ENCODE measurements at regions not wholly inside any gene's neighbourhood (a gene's known extent, or its start where the extent isn't known, plus 50 kb on each side); places are given as distances from the start of the nearest gene placed in this dataset.

GRCh38 chr22:34283844-34284243 lies 363.6 kb upstream of the LARGE1 start:
- no peaks in the 10 kb centered on the region for H3K36me3 Mint-ChIP-seq (ENCODE audit: low read depth)
- Histone ChIP-seq H3K27ac (ENCODE audit: low read depth, low read length) (no peak overlapping the region), H3K4me1 (ENCODE audit: control insufficient read depth, insufficient read depth, low read length) (peaks cover 9% of the 10 kb centered on the region), H3K36me3 (ENCODE audit: control insufficient read depth, insufficient read depth, low read length) (no peaks in the 10 kb centered on the region), H3K27me3 (ENCODE audit: control insufficient read depth, insufficient read depth, low read length, poor library complexity, severe bottlenecking) (peaks cover 89% of the 10 kb centered on the region), H3K4me3 (ENCODE audit: low read length) (peak overlapping the region; percentile 6), H3K9ac (ENCODE audit: extremely low read depth, low read length, poor library complexity, severe bottlenecking) (no peak overlapping the region), H3K9me3 (ENCODE audit: control insufficient read depth, low read length) (peaks cover 1% of the 10 kb centered on the region)
- H3K27me3 Mint-ChIP-seq (ENCODE audit: insufficient read depth) = peaks cover 90% of the 10 kb centered on the region
- 54% methylated on average over 3 of the region's 3 CpGs; no CpG with 5 or more reads in 1 of the 2 experiments for WGBS, 2 experiments (ENCODE audit: insufficient coverage in 1 of 2, insufficient read length in 1 of 2)
- no peak overlapping the region for H3K4me3 Mint-ChIP-seq
- DNase-seq = peak; percentile 51
- peaks cover 19% of the 10 kb centered on the region for H3K4me1 Mint-ChIP-seq
- no peaks in the 10 kb centered on the region for H3K9me3 Mint-ChIP-seq
- TF ChIP-seq CTCF (conservative IDR thresholded peaks at IDR 0.05) = no peak
- no peak overlapping the region for H3K27ac Mint-ChIP-seq

GRCh38 chr22:34293324-34293723 lies 373.0 kb upstream of the LARGE1 start:
- H3K4me3 Mint-ChIP-seq = no peak overlapping the region
- H3K9me3 Mint-ChIP-seq = peaks cover 3% of the 10 kb centered on the region
- no peak overlapping the region for H3K4me3 ChIP-seq (ENCODE audit: low read length)
- no peak overlapping the region for H3K27ac Mint-ChIP-seq
- H3K27me3 ChIP-seq (ENCODE audit: control insufficient read depth, insufficient read depth, low read length, poor library complexity, severe bottlenecking) = peaks cover 91% of the 10 kb centered on the region
- H3K36me3 ChIP-seq (ENCODE audit: control insufficient read depth, insufficient read depth, low read length) = no peaks in the 10 kb centered on the region
- DNase-seq = no peak
- H3K27me3 Mint-ChIP-seq (ENCODE audit: insufficient read depth) = peaks cover 60% of the 10 kb centered on the region
- WGBS, 2 experiments (ENCODE audit: insufficient coverage in 1 of 2, insufficient read length in 1 of 2) = 79 to 84% methylated on average over 3 to 4 of the region's 4 CpGs
- no peak for TF ChIP-seq CTCF (conservative IDR thresholded peaks at IDR 0.05)
- no peak overlapping the region for H3K9ac ChIP-seq (ENCODE audit: extremely low read depth, low read length, poor library complexity, severe bottlenecking)
- no peaks in the 10 kb centered on the region for H3K4me1 Mint-ChIP-seq
- peaks cover 10% of the 10 kb centered on the region for H3K9me3 ChIP-seq (ENCODE audit: control insufficient read depth, low read length)
- no peak overlapping the region for H3K27ac ChIP-seq (ENCODE audit: low read depth, low read length)
- H3K36me3 Mint-ChIP-seq (ENCODE audit: low read depth) = no peaks in the 10 kb centered on the region
- H3K4me1 ChIP-seq (ENCODE audit: control insufficient read depth, insufficient read depth, low read length) = no peaks in the 10 kb centered on the region

- Histone ChIP-seq H3K9me3 (ENCODE audit: control insufficient read depth, low read length) (peaks cover 2% of the 10 kb centered on the region), H3K36me3 (ENCODE audit: control insufficient read depth, insufficient read depth, low read length) (no peaks in the 10 kb centered on the region), H3K4me1 (ENCODE audit: control insufficient read depth, insufficient read depth, low read length) (no peaks in the 10 kb centered on the region), H3K27ac (ENCODE audit: low read depth, low read length) (no peak overlapping the region), H3K9ac (ENCODE audit: extremely low read depth, low read length, poor library complexity, severe bottlenecking) (no peak overlapping the region), H3K27me3 (ENCODE audit: control insufficient read depth, insufficient read depth, low read length, poor library complexity, severe bottlenecking) (peaks cover 90% of the 10 kb centered on the region), H3K4me3 (ENCODE audit: low read length) (no peak overlapping the region)
- Mint-ChIP-seq H3K27me3 (ENCODE audit: insufficient read depth) (peaks cover 57% of the 10 kb centered on the region), H3K4me3 (no peak overlapping the region), H3K27ac (no peak overlapping the region), H3K4me1 (no peaks in the 10 kb centered on the region), H3K36me3 (ENCODE audit: low read depth) (no peaks in the 10 kb centered on the region), H3K9me3 (no peaks in the 10 kb centered on the region)
- TF ChIP-seq CTCF (conservative IDR thresholded peaks at IDR 0.05) = no peak
- WGBS, 2 experiments (ENCODE audit: insufficient coverage in 1 of 2, insufficient read length in 1 of 2) = 79 to 92% methylated on average over 4 to 5 of the region's 5 CpGs
- no peak for DNase-seq
These were observed 374.2 kb upstream of the LARGE1 start for GRCh38 chr22:34294476-34294875.
